ENCODE measurements at regions not wholly inside any gene's neighbourhood (a gene's known extent, or its start where the extent isn't known, plus 50 kb on each side); places are given as distances from the start of the nearest gene placed in this dataset.

DNA sequence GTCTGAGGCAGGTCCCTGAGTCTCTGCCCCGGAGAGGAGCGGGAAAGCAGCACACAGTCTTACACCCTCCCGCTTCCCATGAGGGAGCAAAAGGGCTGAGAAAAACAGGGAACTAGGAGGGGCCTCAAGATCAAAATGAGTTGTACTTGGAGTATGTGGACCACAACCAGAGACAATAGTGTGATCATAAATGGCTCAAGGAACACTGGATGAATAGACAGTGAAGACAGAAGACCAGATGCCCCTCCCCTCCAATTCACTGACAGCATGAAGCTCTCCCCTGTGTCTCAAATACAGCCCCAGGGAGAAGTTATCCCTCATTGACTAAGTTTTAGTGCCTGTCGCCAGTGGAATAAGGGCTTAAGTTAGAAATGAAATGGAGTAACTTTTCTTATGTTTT, 191.0 kb downstream of the TFAP2A start:
- DNase-seq (ENCODE audit: low spot score) (no peak), ATAC-seq (ENCODE audit: low read depth) (no peak)
- Histone ChIP-seq H3K4me3 (ENCODE audit: severe bottlenecking) (no peak overlapping the region), H3K4me1 (ENCODE audit: insufficient read depth, poor library complexity, severe bottlenecking) (no peaks in the 10 kb centered on the region), H3K36me3 (ENCODE audit: low read depth) (no peaks in the 10 kb centered on the region), H3K27ac (ENCODE audit: poor library complexity, severe bottlenecking) (no peak overlapping the region), H3K9me3 (ENCODE audit: severe bottlenecking) (no peaks in the 10 kb centered on the region), H3K27me3 (ENCODE audit: insufficient read depth, poor library complexity, severe bottlenecking) (no peaks in the 10 kb centered on the region)
- TF ChIP-seq, protein P1, sequence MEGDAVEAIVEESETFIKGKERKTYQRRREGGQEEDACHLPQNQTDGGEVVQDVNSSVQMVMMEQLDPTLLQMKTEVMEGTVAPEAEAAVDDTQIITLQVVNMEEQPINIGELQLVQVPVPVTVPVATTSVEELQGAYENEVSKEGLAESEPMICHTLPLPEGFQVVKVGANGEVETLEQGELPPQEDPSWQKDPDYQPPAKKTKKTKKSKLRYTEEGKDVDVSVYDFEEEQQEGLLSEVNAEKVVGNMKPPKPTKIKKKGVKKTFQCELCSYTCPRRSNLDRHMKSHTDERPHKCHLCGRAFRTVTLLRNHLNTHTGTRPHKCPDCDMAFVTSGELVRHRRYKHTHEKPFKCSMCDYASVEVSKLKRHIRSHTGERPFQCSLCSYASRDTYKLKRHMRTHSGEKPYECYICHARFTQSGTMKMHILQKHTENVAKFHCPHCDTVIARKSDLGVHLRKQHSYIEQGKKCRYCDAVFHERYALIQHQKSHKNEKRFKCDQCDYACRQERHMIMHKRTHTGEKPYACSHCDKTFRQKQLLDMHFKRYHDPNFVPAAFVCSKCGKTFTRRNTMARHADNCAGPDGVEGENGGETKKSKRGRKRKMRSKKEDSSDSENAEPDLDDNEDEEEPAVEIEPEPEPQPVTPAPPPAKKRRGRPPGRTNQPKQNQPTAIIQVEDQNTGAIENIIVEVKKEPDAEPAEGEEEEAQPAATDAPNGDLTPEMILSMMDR (IDR thresholded peaks at IDR 0.05; ENCODE audit: poor library complexity, severe bottlenecking), result no peak

DNA sequence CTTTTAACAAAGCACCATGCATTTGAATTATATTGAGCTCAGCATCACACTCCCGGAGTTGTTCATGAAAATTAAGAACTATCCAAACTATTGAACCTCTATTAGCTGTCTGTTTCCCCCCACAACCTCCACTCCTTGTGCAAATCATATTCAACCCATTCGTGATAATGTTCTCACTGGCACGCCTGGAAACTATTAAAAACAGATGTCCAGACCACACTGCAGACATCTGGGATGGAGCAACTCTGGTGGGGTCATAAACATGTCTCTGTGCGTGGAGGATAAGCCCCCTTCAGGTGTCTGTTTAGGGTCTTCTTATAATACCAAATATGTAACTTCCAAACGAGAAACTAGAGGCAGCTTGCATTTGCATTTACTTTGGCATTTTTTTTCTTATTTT, 193.7 kb downstream of the TFAP2A start:
- no peak for DNase-seq (ENCODE audit: low spot score)

DNA sequence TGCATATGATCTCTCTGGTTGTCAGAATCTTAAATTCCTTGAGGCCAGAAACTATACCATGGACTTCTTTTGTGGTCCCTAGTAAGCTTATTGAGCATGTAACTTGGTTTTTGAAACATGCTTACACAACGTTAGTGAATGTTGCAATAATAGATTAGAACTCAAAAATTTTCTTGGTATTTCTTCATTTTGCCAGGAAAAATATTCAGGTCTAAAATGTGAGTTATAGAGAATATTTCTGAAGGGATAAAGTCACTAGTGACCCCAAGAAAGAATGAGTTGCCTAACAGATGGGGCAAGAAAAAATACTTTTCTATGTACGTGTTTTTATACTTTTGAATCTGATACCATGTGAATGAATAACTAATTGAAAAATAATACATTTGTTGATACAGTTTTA, 195.4 kb downstream of the TFAP2A start:
- no peak for DNase-seq (ENCODE audit: low spot score)
- Histone ChIP-seq H3K4me1 (ENCODE audit: insufficient read depth, poor library complexity, severe bottlenecking) (no peaks in the 10 kb centered on the region), H3K9me3 (ENCODE audit: severe bottlenecking) (no peaks in the 10 kb centered on the region), H3K4me3 (ENCODE audit: severe bottlenecking) (no peak overlapping the region), H3K27ac (ENCODE audit: poor library complexity, severe bottlenecking) (no peak overlapping the region), H3K36me3 (ENCODE audit: low read depth) (no peaks in the 10 kb centered on the region), H3K27me3 (ENCODE audit: insufficient read depth, poor library complexity, severe bottlenecking) (no peaks in the 10 kb centered on the region)
- TF ChIP-seq, protein P1 (IDR thresholded peaks at IDR 0.05; ENCODE audit: poor library complexity, severe bottlenecking), result no peak
- ATAC-seq (ENCODE audit: low read depth), result no peak

More for the DNA sequence above, 193.7 kb downstream of the TFAP2A start:
- no peak overlapping the region for H3K27ac ChIP-seq (ENCODE audit: poor library complexity, severe bottlenecking)
- no peaks in the 10 kb centered on the region for H3K27me3 ChIP-seq (ENCODE audit: insufficient read depth, poor library complexity, severe bottlenecking)
- ATAC-seq (ENCODE audit: low read depth), result no peak
- no peaks in the 10 kb centered on the region for H3K4me1 ChIP-seq (ENCODE audit: insufficient read depth, poor library complexity, severe bottlenecking)
- H3K4me3 ChIP-seq (ENCODE audit: severe bottlenecking), result no peak overlapping the region
- H3K36me3 ChIP-seq (ENCODE audit: low read depth), result no peaks in the 10 kb centered on the region
- TF ChIP-seq, protein P1 (IDR thresholded peaks at IDR 0.05; ENCODE audit: poor library complexity, severe bottlenecking), result no peak
- H3K9me3 ChIP-seq (ENCODE audit: severe bottlenecking), result no peaks in the 10 kb centered on the region

DNA sequence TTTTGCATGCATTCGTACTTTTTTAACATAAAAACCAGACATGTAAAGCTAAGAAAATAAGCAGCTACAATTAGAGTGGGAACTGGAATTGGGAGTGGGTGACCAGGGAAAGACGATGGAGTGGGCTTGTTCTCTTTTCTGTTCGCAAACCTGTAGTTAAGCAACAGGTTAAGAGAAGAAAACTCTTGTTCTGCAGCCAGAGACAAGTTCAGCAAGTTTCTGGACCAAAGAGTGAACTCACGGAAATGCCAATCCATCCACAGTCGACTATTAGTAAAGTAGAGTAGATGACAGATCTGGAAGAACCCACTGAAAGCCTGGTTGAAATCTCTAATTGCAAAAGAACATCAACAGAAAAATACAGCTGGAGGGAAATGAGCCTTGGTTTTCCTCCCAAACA, 197.8 kb downstream of the TFAP2A start:
- Histone ChIP-seq H3K4me1 (ENCODE audit: insufficient read depth, poor library complexity, severe bottlenecking) (no peaks in the 10 kb centered on the region), H3K4me3 (ENCODE audit: severe bottlenecking) (no peak overlapping the region), H3K27ac (ENCODE audit: poor library complexity, severe bottlenecking) (no peak overlapping the region), H3K36me3 (ENCODE audit: low read depth) (no peaks in the 10 kb centered on the region), H3K27me3 (ENCODE audit: insufficient read depth, poor library complexity, severe bottlenecking) (no peaks in the 10 kb centered on the region), H3K9me3 (ENCODE audit: severe bottlenecking) (no peaks in the 10 kb centered on the region)
- TF ChIP-seq, protein P1 (IDR thresholded peaks at IDR 0.05; ENCODE audit: poor library complexity, severe bottlenecking), result no peak
- DNase-seq (ENCODE audit: low spot score) (no peak), ATAC-seq (ENCODE audit: low read depth) (no peak)

DNA sequence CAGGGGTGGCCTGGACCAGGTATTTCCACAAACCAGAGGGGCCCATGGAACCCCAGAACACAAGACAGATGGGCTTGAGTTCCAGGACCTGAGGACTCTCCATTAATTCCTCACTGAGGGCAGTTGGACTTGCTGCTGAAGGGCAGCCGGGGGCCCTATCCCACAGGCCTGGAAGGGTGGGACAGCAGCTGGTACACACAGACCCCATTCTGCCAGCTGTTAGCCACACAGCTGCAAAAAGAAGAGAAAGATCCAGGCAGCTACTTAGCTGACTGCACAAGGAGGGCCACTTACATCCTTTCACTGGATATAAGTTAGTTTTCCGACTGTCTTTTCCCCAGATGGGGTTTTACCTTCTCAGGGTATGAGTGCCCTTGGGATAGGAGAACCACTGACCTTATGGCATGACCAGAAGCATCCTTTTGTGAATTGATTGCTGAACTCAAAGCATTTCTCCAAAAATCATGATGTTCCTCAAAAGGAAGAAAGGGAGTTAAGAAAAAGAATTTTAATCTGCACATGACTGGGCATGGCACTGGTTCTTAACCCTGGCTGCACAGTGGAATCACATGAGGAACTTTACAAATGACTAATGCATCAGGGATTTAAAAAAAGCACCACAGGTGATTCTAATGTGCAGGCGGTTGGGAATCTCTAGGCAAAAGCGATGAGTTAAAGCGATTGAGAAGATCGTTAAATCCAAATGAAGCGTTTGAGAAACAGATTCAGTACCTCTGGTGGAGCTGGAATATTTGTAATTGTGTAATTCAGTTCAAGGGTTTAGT, 199.4 kb downstream of the TFAP2A start:
- Histone ChIP-seq H3K36me3 (ENCODE audit: low read depth) (no peaks in the 10 kb centered on the region), H3K27ac (ENCODE audit: poor library complexity, severe bottlenecking) (no peak overlapping the region), H3K4me1 (ENCODE audit: insufficient read depth, poor library complexity, severe bottlenecking) (peaks cover under 1% of the 10 kb centered on the region), H3K4me3 (ENCODE audit: severe bottlenecking) (no peak overlapping the region), H3K9me3 (ENCODE audit: severe bottlenecking) (no peaks in the 10 kb centered on the region), H3K27me3 (ENCODE audit: insufficient read depth, poor library complexity, severe bottlenecking) (no peaks in the 10 kb centered on the region)
- TF ChIP-seq, protein P1 (IDR thresholded peaks at IDR 0.05; ENCODE audit: poor library complexity, severe bottlenecking), result no peak
- no peak for DNase-seq (ENCODE audit: low spot score)
- no peak for ATAC-seq (ENCODE audit: low read depth)
